ENCODE measurements at regions not wholly inside any gene's neighbourhood (a gene's known extent, or its start where the extent isn't known, plus 50 kb on each side); places are given as distances from the start of the nearest gene placed in this dataset.

DNA sequence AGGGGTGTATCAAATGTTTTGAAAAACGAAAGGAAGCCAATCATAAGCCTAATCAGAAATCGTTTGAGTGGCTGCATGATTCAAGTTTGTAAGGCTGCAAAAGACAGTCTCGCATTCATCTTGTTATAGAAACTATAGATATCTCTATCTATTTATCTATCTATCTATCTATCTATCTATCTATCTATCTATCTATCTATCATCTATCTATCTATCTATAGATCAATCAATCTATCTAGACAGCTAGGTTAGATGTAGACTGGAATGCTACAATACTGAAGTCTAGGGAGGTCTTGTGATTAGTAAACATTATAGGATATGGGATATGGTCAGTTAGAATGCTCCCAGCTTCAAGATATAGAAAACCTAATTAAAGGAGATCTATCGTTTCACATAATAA is 52.2 kb upstream of the BTG1 start:
- H3K27ac ChIP-seq = no peak overlapping the region
- intact Hi-C loops (cut with DNase I) = no loop called here
- no peaks in the 10 kb centered on the region for H3K9me3 ChIP-seq
- no peak overlapping the region for H3K4me3 ChIP-seq
- WGBS (ENCODE audit: insufficient coverage, low coverage, low lambda C conversion rate, missing lambda C conversion rate) = 81% methylated on average over 4 of the region's 4 CpGs
- DNase-seq = no peak
- no peaks in the 10 kb centered on the region for H3K4me1 ChIP-seq
- TF ChIP-seq, protein P1, sequence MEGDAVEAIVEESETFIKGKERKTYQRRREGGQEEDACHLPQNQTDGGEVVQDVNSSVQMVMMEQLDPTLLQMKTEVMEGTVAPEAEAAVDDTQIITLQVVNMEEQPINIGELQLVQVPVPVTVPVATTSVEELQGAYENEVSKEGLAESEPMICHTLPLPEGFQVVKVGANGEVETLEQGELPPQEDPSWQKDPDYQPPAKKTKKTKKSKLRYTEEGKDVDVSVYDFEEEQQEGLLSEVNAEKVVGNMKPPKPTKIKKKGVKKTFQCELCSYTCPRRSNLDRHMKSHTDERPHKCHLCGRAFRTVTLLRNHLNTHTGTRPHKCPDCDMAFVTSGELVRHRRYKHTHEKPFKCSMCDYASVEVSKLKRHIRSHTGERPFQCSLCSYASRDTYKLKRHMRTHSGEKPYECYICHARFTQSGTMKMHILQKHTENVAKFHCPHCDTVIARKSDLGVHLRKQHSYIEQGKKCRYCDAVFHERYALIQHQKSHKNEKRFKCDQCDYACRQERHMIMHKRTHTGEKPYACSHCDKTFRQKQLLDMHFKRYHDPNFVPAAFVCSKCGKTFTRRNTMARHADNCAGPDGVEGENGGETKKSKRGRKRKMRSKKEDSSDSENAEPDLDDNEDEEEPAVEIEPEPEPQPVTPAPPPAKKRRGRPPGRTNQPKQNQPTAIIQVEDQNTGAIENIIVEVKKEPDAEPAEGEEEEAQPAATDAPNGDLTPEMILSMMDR (IDR thresholded peaks at IDR 0.05) = no peak
- TF ChIP-seq POLR2A (IDR thresholded peaks at IDR 0.05) = no peak
- H3K27me3 ChIP-seq = no peaks in the 10 kb centered on the region
- no peak for ATAC-seq
- no peaks in the 10 kb centered on the region for H3K36me3 ChIP-seq

DNA sequence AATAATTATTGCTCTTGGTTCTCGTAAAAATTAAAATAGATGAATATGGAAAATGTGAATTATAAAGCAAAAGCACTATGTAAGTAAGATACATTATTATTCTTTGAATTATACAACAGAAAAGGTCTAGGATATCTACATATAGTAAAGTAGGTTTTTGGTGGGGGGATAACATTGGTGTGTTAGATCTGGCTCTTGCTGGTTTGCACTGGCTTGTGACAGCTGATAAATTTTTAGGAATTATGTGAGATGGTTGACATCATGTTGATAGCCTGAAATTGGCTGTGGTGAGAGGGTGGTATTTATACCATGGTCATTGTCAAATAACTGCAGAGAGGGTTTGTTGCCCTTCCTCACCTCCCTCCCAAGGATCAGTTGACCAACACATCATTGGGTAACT is 50.7 kb upstream of the BTG1 start:
- no peaks in the 10 kb centered on the region for H3K4me1 ChIP-seq
- intact Hi-C loops (cut with DNase I) = no loop called here
- ATAC-seq (no peak), DNase-seq (no peak)
- H3K36me3 ChIP-seq = no peaks in the 10 kb centered on the region
- no peak overlapping the region for H3K4me3 ChIP-seq
- 100% methylated on average over 1 of the region's 1 CpG for WGBS (ENCODE audit: insufficient coverage, low coverage, low lambda C conversion rate, missing lambda C conversion rate)
- no peaks in the 10 kb centered on the region for H3K27me3 ChIP-seq
- TF ChIP-seq, protein P1 (IDR thresholded peaks at IDR 0.05) = no peak
- no peak for TF ChIP-seq POLR2A (IDR thresholded peaks at IDR 0.05)
- H3K27ac ChIP-seq = no peak overlapping the region
- no peaks in the 10 kb centered on the region for H3K9me3 ChIP-seq
